Breast epithelium (tissue), 3 donors: ENCODE measurements at regions not wholly inside any gene's neighbourhood (a gene's known extent, or its start where the extent isn't known, plus 50 kb on each side); places are given as distances from the start of the nearest gene placed in this dataset.
A peak's percentile ranks its signal among the peaks of the same experiment; 100 is the strongest.

Source experiments
- POLR2A ChIP-seq: fragments of 450-650 bp; IDR thresholded peaks from one replicate; pipeline ENCODE4 v1.6.1; 2016; ENCODE audit warnings: antibody characterized with exemption, mild to moderate bottlenecking, moderate library complexity
- POLR2AphosphoS5 ChIP-seq, 3 donors: sonication (generic); formaldehyde crosslinking; IDR thresholded peaks; one replicate each; pipeline ENCODE4 v1.6.1; 2017; ENCODE audit warnings: antibody characterized with exemption in 3 of 3
- TF ChIP-seq, protein P1 (sequence below), 3 donors: fragments of 450-650 bp; IDR thresholded peaks; one replicate each; pipeline ENCODE4 v1.5.1; 2016 to 2017; ENCODE audit warnings: antibody characterized with exemption in 3 of 3, mild to moderate bottlenecking in 3 of 3, moderate library complexity in 3 of 3

DNA sequence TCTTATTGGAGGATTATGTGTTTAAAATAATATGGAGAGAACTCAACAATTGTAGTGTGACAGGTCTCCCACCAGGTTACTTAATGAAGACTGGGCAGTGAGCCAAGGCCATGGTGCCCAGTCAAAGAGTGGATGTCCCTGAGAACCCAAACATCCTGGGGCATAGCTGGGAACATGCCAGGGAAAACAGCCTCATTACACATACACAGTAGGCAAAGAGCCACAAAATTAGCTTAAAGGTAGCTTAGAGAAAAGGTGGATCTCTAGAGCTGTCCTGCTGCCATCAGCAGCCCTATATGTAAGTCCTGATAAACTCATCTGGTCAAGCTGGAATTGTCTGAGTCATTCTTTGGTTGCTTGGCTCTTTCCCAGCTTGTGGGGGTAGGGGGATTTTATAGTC lies 287.8 kb downstream of the PHF14 start:
- TF ChIP-seq, protein P1, sequence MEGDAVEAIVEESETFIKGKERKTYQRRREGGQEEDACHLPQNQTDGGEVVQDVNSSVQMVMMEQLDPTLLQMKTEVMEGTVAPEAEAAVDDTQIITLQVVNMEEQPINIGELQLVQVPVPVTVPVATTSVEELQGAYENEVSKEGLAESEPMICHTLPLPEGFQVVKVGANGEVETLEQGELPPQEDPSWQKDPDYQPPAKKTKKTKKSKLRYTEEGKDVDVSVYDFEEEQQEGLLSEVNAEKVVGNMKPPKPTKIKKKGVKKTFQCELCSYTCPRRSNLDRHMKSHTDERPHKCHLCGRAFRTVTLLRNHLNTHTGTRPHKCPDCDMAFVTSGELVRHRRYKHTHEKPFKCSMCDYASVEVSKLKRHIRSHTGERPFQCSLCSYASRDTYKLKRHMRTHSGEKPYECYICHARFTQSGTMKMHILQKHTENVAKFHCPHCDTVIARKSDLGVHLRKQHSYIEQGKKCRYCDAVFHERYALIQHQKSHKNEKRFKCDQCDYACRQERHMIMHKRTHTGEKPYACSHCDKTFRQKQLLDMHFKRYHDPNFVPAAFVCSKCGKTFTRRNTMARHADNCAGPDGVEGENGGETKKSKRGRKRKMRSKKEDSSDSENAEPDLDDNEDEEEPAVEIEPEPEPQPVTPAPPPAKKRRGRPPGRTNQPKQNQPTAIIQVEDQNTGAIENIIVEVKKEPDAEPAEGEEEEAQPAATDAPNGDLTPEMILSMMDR (IDR thresholded peaks at IDR 0.05) = no peak
- TF ChIP-seq POLR2AphosphoS5 (IDR thresholded peaks at IDR 0.05) = peak in 2 of 3 donors; percentile 28 to 39
- TF ChIP-seq POLR2A = no peak
